ENCODE measurements at regions not wholly inside any gene's neighbourhood (a gene's known extent, or its start where the extent isn't known, plus 50 kb on each side); places are given as distances from the start of the nearest gene placed in this dataset.

- DNase-seq (no peak), ATAC-seq (no peak)
- in situ Hi-C loops (cut with MboI; ENCODE audit: low sequenced_read_pairs in 4 of 4) (no loop called here), intact Hi-C loops (cut with DNase I; ENCODE audit: low total_unique reads) (no loop called here)
- Histone ChIP-seq H3K27me3 (no peaks in the 10 kb centered on the region), H3K27ac (no peak overlapping the region), H3K36me3 (no peaks in the 10 kb centered on the region), H3K4me1 (no peaks in the 10 kb centered on the region), H3K4me3 (no peak overlapping the region), H3K9me3 (no peaks in the 10 kb centered on the region)
- TF ChIP-seq POLR2A (IDR thresholded peaks at IDR 0.05), result no peak
- TF ChIP-seq CTCF (IDR thresholded peaks at IDR 0.05 in 4 of 5, conservative IDR thresholded peaks at IDR 0.05 in 1 of 5), result no peak
Measured at GRCh38 chr12:82054566-82054965, 295.4 kb upstream of the PPFIA2 start.

DNA sequence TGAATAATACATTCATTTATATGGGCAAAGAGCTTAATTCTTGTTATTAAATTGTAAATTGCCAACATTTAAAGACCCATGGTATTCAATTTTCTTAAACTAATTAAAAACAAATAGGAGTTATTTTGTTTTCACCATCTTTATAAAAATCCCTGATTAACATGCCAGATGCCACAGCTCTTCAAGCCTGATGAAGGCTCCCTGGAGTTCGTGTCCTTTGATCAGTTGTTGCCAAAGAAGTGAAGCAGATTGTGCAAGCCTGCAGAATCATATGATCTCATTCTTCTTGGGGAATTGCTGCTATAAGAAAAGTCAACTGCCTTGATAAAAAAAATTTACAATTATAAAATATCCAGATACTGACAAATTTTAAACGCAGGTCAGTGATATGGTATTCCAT is 288.3 kb upstream of the PPFIA2 start:
- Histone ChIP-seq H3K27ac (no peak overlapping the region), H3K4me1 (no peaks in the 10 kb centered on the region), H3K36me3 (no peaks in the 10 kb centered on the region), H3K27me3 (no peaks in the 10 kb centered on the region), H3K4me3 (no peak overlapping the region), H3K9me3 (no peaks in the 10 kb centered on the region)
- in situ Hi-C loops (cut with MboI; ENCODE audit: low sequenced_read_pairs in 4 of 4), result no loop called here
- ATAC-seq (no peak), DNase-seq (no peak)
- intact Hi-C loops (cut with DNase I; ENCODE audit: low total_unique reads), result no loop called here
- TF ChIP-seq POLR2A (IDR thresholded peaks at IDR 0.05) (no peak), CTCF (IDR thresholded peaks at IDR 0.05 in 4 of 5, conservative IDR thresholded peaks at IDR 0.05 in 1 of 5) (no peak)

DNA sequence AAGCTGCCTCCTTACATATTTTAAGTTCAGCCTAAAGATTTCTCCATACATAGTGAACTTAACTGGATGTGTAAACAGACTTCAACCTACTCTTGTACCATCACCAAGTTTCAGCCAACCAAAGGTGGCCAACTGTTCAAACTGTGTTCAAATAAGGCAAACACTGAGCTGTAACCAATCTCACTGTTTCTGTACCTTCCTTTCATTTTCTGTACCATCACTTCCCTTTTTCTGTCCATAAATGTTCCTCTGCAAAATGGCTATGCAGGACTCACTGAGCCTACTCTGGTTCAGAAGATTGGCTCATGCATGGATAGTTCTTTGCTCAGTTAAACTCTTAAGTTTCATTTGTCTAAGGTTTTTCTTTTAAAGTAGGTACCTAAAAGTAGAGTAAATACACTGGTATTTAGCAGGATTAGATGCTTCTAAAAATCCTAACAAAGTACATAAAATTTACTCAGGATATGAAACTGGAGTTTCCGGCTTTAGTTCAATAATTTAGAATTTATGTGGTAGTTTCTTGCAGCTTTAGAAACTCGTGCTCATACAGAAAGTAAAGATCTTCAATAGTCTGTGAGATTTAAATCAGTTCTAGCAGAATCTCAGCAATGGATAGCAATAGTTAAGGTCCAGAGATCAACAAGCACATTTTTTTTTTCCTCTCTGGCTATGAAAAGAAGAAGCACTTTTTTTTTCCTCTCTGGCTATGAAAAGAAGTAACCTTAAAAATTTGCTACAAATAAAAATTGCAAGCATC is 282.0 kb upstream of the PPFIA2 start:
- TF ChIP-seq CTCF (IDR thresholded peaks at IDR 0.05 in 4 of 5, conservative IDR thresholded peaks at IDR 0.05 in 1 of 5), result no peak
- TF ChIP-seq POLR2A (IDR thresholded peaks at IDR 0.05), result no peak
- no peaks in the 10 kb centered on the region for H3K9me3 ChIP-seq
- no peaks in the 10 kb centered on the region for H3K4me1 ChIP-seq
- in situ Hi-C loops (cut with MboI; ENCODE audit: low sequenced_read_pairs in 4 of 4), result no loop called here
- no peak overlapping the region for H3K4me3 ChIP-seq
- DNase-seq (no peak), ATAC-seq (no peak)
- no peaks in the 10 kb centered on the region for H3K27me3 ChIP-seq
- no peaks in the 10 kb centered on the region for H3K36me3 ChIP-seq
- intact Hi-C loops (cut with DNase I; ENCODE audit: low total_unique reads), result no loop called here
- H3K27ac ChIP-seq, result no peak overlapping the region

DNA sequence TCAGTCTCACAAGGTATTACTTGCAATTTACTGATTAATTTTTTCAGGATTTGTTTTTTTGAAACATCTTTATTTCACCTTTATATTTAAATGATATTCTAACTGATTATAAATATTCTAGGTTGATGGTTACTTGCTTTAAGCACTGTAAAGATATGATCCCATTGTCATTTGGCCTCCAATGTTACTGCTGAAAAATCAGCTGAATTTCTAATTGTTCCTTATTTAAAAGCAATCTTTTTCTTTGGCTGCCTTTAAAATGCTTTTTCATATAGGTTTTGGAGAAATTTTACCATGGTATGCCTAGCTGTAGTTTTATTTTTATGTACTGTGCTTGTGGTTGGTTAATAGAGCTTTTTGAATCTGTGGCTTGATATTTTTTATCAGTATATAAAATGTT is 275.6 kb upstream of the PPFIA2 start:
- DNase-seq (no peak), ATAC-seq (no peak)
- no peak for TF ChIP-seq CTCF (IDR thresholded peaks at IDR 0.05 in 4 of 5, conservative IDR thresholded peaks at IDR 0.05 in 1 of 5)
- TF ChIP-seq POLR2A (IDR thresholded peaks at IDR 0.05), result no peak
- in situ Hi-C loops (cut with MboI; ENCODE audit: low sequenced_read_pairs in 4 of 4), result no loop called here
- H3K9me3 ChIP-seq, result no peaks in the 10 kb centered on the region
- intact Hi-C loops (cut with DNase I; ENCODE audit: low total_unique reads), result loop anchor here (5.0 kb wide), 1 partner anchor 433 kb away; no protein-coding TSS in a partner anchor
- no peaks in the 10 kb centered on the region for H3K36me3 ChIP-seq
- H3K27ac ChIP-seq, result no peak overlapping the region
- H3K4me1 ChIP-seq, result no peaks in the 10 kb centered on the region
- H3K4me3 ChIP-seq, result no peak overlapping the region
- no peaks in the 10 kb centered on the region for H3K27me3 ChIP-seq

- Histone ChIP-seq H3K36me3 (no peaks in the 10 kb centered on the region), H3K27me3 (no peaks in the 10 kb centered on the region), H3K4me1 (no peaks in the 10 kb centered on the region), H3K9me3 (no peaks in the 10 kb centered on the region), H3K4me3 (no peak overlapping the region), H3K27ac (no peak overlapping the region)
- ATAC-seq, result no peak
- in situ Hi-C loops (cut with MboI; ENCODE audit: low sequenced_read_pairs in 4 of 4) (no loop called here), intact Hi-C loops (cut with DNase I; ENCODE audit: low total_unique reads) (loop anchor here (5.0 kb wide), 1 partner anchor 437 kb away; no protein-coding TSS in a partner anchor)
- no peak for DNase-seq
- TF ChIP-seq POLR2A (IDR thresholded peaks at IDR 0.05), result no peak
- TF ChIP-seq CTCF (IDR thresholded peaks at IDR 0.05 in 4 of 5, conservative IDR thresholded peaks at IDR 0.05 in 1 of 5), result no peak
Measured at GRCh38 chr12:82029936-82030335, 270.8 kb upstream of the PPFIA2 start.

Measured in gastrocnemius medialis (tissue), 4 donors.